ENCODE measurements at regions not wholly inside any gene's neighbourhood (a gene's known extent, or its start where the extent isn't known, plus 50 kb on each side); places are given as distances from the start of the nearest gene placed in this dataset.

- TF ChIP-seq CTCF (IDR thresholded peaks at IDR 0.05): no peak
- no peak for TF ChIP-seq POLR2A (IDR thresholded peaks at IDR 0.05)
Measured at GRCh38 chr14:83734431-83734830, 1795.5 kb upstream of the FLRT2 start.
